ENCODE measurements at regions not wholly inside any gene's neighbourhood (a gene's known extent, or its start where the extent isn't known, plus 50 kb on each side); places are given as distances from the start of the nearest gene placed in this dataset.

- TF ChIP-seq CHD7 (IDR thresholded peaks at IDR 0.05; ENCODE audit: insufficient replicate concordance, low read length): no peak
- no peak for TF ChIP-seq USF2 (IDR thresholded peaks at IDR 0.05; ENCODE audit: low read length)
- TF ChIP-seq SAP30 (IDR thresholded peaks at IDR 0.05; ENCODE audit: insufficient read depth, insufficient replicate concordance, low read length): no peak
- TF ChIP-seq CBX8 (IDR thresholded peaks at IDR 0.05; ENCODE audit: borderline replicate concordance, low read depth, low read length): no peak
- TF ChIP-seq ZNF274 (IDR thresholded peaks at IDR 0.05; ENCODE audit: borderline replicate concordance, extremely low read depth, low read length): no peak
- no peak for TF ChIP-seq CREB1 (IDR thresholded peaks at IDR 0.05)
- no peak for TF ChIP-seq E2F6 (IDR thresholded peaks at IDR 0.05)
- no peak for TF ChIP-seq RBBP5 (IDR thresholded peaks at IDR 0.05; ENCODE audit: borderline replicate concordance, low read depth, low read length)
Observed at GRCh38 chr7:145464287-145464686, 628.4 kb upstream of the TPK1 start (continued).
